Loucy (cell line): ENCODE measurements at regions not wholly inside any gene's neighbourhood (a gene's known extent, or its start where the extent isn't known, plus 50 kb on each side); places are given as distances from the start of the nearest gene placed in this dataset.

ENCODE experiments used
- H2AFZ ChIP-seq: fragments of 200-600 bp; sonication (generic); 2 replicates; pipeline ENCODE4 v1.6.0; 2016; ENCODE audit warnings: antibody characterized with exemption, mild to moderate bottlenecking, low read length, moderate library complexity
- H3F3A ChIP-seq: fragments of 200-600 bp; 2 replicates; pipeline ENCODE4 v1.6.0; 2016; ENCODE audit warnings: antibody characterized with exemption, low read depth, mild to moderate bottlenecking
- H3K27me3 ChIP-seq: fragments of 200-600 bp; sonication (generic); 2 replicates; pipeline ENCODE4 v1.6.1; 2014; ENCODE audit warnings: low read length, mild to moderate bottlenecking; ENCODE audit not compliant: insufficient read depth, poor library complexity, severe bottlenecking
- H3K36me3 ChIP-seq: fragments of 200-600 bp; sonication (generic); 2 replicates; pipeline ENCODE4 v1.6.1; 2016; ENCODE audit warnings: low read length; ENCODE audit not compliant: insufficient read depth
- H3K4me1 ChIP-seq: fragments of 200-600 bp; sonication (generic); 2 replicates; pipeline ENCODE4 v1.5.1; 2014; ENCODE audit warnings: low read length, mild to moderate bottlenecking; ENCODE audit not compliant: insufficient read depth, poor library complexity, severe bottlenecking
- H3K4me2 ChIP-seq: fragments of 200-600 bp; sonication (generic); 2 replicates; pipeline ENCODE4 v1.6.0; 2014; ENCODE audit warnings: antibody characterized with exemption, low read length, low read depth, mild to moderate bottlenecking; ENCODE audit not compliant: poor library complexity, severe bottlenecking
- H3K4me3 ChIP-seq: fragments of 200-600 bp; sonication (generic); 2 replicates; pipeline ENCODE4 v1.5.1; 2014; ENCODE audit warnings: low read length, mild to moderate bottlenecking, mixed read lengths; ENCODE audit not compliant: poor library complexity, severe bottlenecking
- H3K79me2 ChIP-seq: fragments of 200-600 bp; sonication (generic); 2 replicates; pipeline ENCODE4 v1.6.1; 2014; ENCODE audit warnings: low read length; ENCODE audit not compliant: insufficient read depth
- H3K9ac ChIP-seq: fragments of 200-600 bp; sonication (generic); 2 replicates; pipeline ENCODE4 v1.6.0; 2014; ENCODE audit warnings: mild to moderate bottlenecking, low read depth, low read length, moderate library complexity; ENCODE audit not compliant: poor library complexity, severe bottlenecking
- H3K9me2 ChIP-seq: fragments of 200-600 bp; sonication (generic); replicated peaks from 2 replicates; pipeline ENCODE4 v1.6.1; 2016; ENCODE audit warnings: low read depth, low read length, mixed read lengths
- H3K9me3 ChIP-seq: fragments of 200-600 bp; sonication (generic); 2 replicates; pipeline ENCODE4 v1.6.1; 2014; ENCODE audit warnings: mild to moderate bottlenecking, antibody characterized with exemption, low read length, low read depth; ENCODE audit not compliant: insufficient read depth
- H4K20me1 ChIP-seq: fragments of 200-600 bp; sonication (generic); 2 replicates; pipeline ENCODE4 v1.6.0; 2014; ENCODE audit warnings: antibody characterized with exemption, low read length, mild to moderate bottlenecking; ENCODE audit not compliant: insufficient read depth, poor library complexity, severe bottlenecking
- EZH2phosphoT487 ChIP-seq: fragments of 200-600 bp; IDR thresholded peaks from 2 replicates; pipeline ENCODE4 v1.6.1; 2018; ENCODE audit warnings: antibody characterized with exemption, mild to moderate bottlenecking, moderate library complexity, borderline replicate concordance
- TF ChIP-seq, protein P1 (sequence below): fragments of 200-600 bp; sonication (generic); conservative IDR thresholded peaks from 2 replicates; pipeline ENCODE4 v1.5.1; 2014; ENCODE audit warnings: mild to moderate bottlenecking, antibody characterized with exemption, low read length

DNA sequence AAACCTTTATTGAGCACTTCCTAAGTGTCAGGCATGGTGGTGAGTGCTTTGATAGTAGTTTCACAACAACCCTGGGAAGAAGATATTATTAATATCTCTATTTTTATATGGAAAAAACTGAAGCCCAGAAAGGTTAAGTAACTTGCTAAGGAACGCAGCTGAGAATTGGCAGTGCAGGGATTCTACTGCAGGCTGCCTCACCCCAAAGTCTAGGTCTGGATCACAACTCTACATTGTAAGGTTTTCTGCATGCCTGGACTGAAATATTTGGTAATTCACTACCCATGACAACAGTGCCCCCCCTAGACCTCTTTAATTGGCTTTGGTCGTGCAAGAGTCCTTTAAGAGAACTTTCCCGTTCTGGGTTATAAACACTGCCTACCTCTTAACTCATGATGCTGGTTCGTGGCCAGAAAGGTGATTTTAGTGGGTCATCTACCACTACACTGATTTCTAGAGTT is 67.1 kb upstream of the KCNQ5 start:
- H3K9ac ChIP-seq, result no peak overlapping the region
- H3K4me2 ChIP-seq, result no peak overlapping the region
- H4K20me1 ChIP-seq, result no peaks in the 10 kb centered on the region
- H3F3A ChIP-seq, result no peaks in the 10 kb centered on the region
- H3K36me3 ChIP-seq, result no peaks in the 10 kb centered on the region
- H3K27me3 ChIP-seq, result no peaks in the 10 kb centered on the region
- no peaks in the 10 kb centered on the region for H3K4me1 ChIP-seq
- H3K9me3 ChIP-seq, result no peaks in the 10 kb centered on the region
- H3K79me2 ChIP-seq, result no peaks in the 10 kb centered on the region
- no peak overlapping the region for H2AFZ ChIP-seq
- no peaks in the 10 kb centered on the region for H3K9me2 ChIP-seq
- no peak for TF ChIP-seq EZH2phosphoT487
- TF ChIP-seq, protein P1, sequence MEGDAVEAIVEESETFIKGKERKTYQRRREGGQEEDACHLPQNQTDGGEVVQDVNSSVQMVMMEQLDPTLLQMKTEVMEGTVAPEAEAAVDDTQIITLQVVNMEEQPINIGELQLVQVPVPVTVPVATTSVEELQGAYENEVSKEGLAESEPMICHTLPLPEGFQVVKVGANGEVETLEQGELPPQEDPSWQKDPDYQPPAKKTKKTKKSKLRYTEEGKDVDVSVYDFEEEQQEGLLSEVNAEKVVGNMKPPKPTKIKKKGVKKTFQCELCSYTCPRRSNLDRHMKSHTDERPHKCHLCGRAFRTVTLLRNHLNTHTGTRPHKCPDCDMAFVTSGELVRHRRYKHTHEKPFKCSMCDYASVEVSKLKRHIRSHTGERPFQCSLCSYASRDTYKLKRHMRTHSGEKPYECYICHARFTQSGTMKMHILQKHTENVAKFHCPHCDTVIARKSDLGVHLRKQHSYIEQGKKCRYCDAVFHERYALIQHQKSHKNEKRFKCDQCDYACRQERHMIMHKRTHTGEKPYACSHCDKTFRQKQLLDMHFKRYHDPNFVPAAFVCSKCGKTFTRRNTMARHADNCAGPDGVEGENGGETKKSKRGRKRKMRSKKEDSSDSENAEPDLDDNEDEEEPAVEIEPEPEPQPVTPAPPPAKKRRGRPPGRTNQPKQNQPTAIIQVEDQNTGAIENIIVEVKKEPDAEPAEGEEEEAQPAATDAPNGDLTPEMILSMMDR, result no peak
- no peak overlapping the region for H3K4me3 ChIP-seq

DNA sequence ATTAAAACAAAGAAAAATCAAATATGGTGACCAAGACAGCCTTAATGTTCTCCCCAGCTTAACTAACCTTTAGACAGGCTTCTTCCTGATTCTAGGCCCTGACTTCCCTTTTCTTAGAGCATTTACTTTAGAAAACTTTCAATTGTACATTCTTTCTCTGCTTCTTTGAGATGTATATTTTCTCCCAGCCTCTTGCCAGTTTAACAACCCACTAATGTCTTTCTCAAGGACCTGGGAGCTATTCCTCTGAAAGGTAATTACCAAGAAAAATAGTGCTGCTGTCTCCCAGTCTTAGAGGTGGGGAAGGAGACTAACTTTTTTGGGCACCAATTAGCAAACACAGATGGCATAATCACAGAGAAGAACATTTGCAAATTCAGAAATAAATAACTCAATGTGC is 62.8 kb upstream of the KCNQ5 start:
- H2AFZ ChIP-seq, result no peak overlapping the region
- no peaks in the 10 kb centered on the region for H3K27me3 ChIP-seq
- H3F3A ChIP-seq, result no peaks in the 10 kb centered on the region
- H3K4me3 ChIP-seq, result no peak overlapping the region
- H3K79me2 ChIP-seq, result no peaks in the 10 kb centered on the region
- no peaks in the 10 kb centered on the region for H4K20me1 ChIP-seq
- H3K4me2 ChIP-seq, result no peak overlapping the region
- no peak overlapping the region for H3K9ac ChIP-seq
- H3K4me1 ChIP-seq, result no peaks in the 10 kb centered on the region
- H3K9me2 ChIP-seq, result no peaks in the 10 kb centered on the region
- no peaks in the 10 kb centered on the region for H3K36me3 ChIP-seq
- no peaks in the 10 kb centered on the region for H3K9me3 ChIP-seq
- TF ChIP-seq, protein P1, result no peak
- TF ChIP-seq EZH2phosphoT487, result no peak

DNA sequence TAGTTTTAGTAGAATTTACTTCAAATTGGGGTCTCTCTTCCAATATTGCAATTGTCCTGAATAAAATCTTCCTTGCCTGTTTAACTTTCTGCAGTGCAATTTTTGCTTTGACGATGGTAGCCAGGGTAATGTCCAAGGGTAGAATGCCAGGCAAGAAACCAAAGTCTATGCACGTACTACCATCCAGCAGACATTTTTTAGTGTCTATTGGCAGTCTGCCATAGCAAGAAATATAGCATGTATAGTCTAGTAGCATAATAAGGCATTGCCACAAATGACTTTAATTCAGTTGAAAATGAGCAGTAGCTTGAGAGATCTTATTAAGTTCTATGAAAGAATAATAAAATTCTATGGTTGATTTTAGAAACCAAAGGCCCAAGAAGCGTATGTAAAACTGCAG is 62.3 kb upstream of the KCNQ5 start:
- H3K4me1 ChIP-seq, result no peaks in the 10 kb centered on the region
- no peaks in the 10 kb centered on the region for H3K79me2 ChIP-seq
- H3K4me3 ChIP-seq, result no peak overlapping the region
- H3K9ac ChIP-seq, result no peak overlapping the region
- H3K9me3 ChIP-seq, result no peaks in the 10 kb centered on the region
- no peaks in the 10 kb centered on the region for H3K27me3 ChIP-seq
- no peak for TF ChIP-seq EZH2phosphoT487
- TF ChIP-seq, protein P1, result no peak
- H3K36me3 ChIP-seq, result no peaks in the 10 kb centered on the region
- H3K9me2 ChIP-seq, result no peaks in the 10 kb centered on the region
- H2AFZ ChIP-seq, result no peak overlapping the region
- H3K4me2 ChIP-seq, result no peak overlapping the region
- H3F3A ChIP-seq, result no peaks in the 10 kb centered on the region
- no peaks in the 10 kb centered on the region for H4K20me1 ChIP-seq
